ENCODE measurements at regions not wholly inside any gene's neighbourhood (a gene's known extent, or its start where the extent isn't known, plus 50 kb on each side); places are given as distances from the start of the nearest gene placed in this dataset.

GRCh38 chr13:36758345-36758744 lies 60.7 kb upstream of the RFXAP start:
- no peak overlapping the region for H3K27ac ChIP-seq (ENCODE audit: low read depth)
- DNase-seq (ENCODE audit: low spot score) (no peak), ATAC-seq (no peak)
- H2AFZ ChIP-seq = 0 out of 2 replicates have a peak overlapping the region, but pooled peaks have one; percentile 28
- no peaks in the 10 kb centered on the region for H3K36me3 ChIP-seq (ENCODE audit: insufficient read depth)
- peaks cover 10% of the 10 kb centered on the region for H3K9me2 ChIP-seq (ENCODE audit: insufficient read depth)
- Mint-ChIP-seq H3K36me3 (ENCODE audit: low read depth) (peaks cover 21% of the 10 kb centered on the region; the same call in 2 of the 3 replicates), H3K9me3 (peaks cover 13% of the 10 kb centered on the region), H3K27ac (no peak overlapping the region), H3K4me3 (no peak overlapping the region), H3K4me1 (peaks cover 30% of the 10 kb centered on the region), H3K27me3 (ENCODE audit: insufficient read depth, low read depth, poor library complexity) (peaks cover 7% of the 10 kb centered on the region)
- no peaks in the 10 kb centered on the region for H3K27me3 ChIP-seq (ENCODE audit: insufficient read depth)
- no peaks in the 10 kb centered on the region for H4K20me1 ChIP-seq (replicated peaks; ENCODE audit: insufficient read depth)
- H3F3A ChIP-seq (replicated peaks; ENCODE audit: low read depth) = no peaks in the 10 kb centered on the region
- no peaks in the 10 kb centered on the region for H3K79me2 ChIP-seq (replicated peaks; ENCODE audit: insufficient read depth)
- H3K4me3 ChIP-seq = no peak overlapping the region
- H3K4me1 ChIP-seq (ENCODE audit: insufficient read depth) = peaks cover 8% of the 10 kb centered on the region; the same call in 1 of the 2 replicates
- TF ChIP-seq REST (IDR thresholded peaks at IDR 0.05; ENCODE audit: unreplicated experiment) (no peak), EZH2phosphoT487 (IDR thresholded peaks at IDR 0.05; ENCODE audit: unreplicated experiment) (no peak), NANOG (IDR thresholded peaks at IDR 0.05; ENCODE audit: borderline replicate concordance) (no peak), ZNF462 (CRISPR knock-in tag; IDR thresholded peaks at IDR 0.05) (no peak)
- H3K4me2 ChIP-seq = no peak overlapping the region

Measured in GM23338 (cell line).